ENCODE measurements at regions not wholly inside any gene's neighbourhood (a gene's known extent, or its start where the extent isn't known, plus 50 kb on each side); places are given as distances from the start of the nearest gene placed in this dataset.

- peak; percentile 73 for DNase-seq (ENCODE audit: low read depth)
- H3K4me3 ChIP-seq (ENCODE audit: low read length), result no peak overlapping the region
- TF ChIP-seq, protein P1, sequence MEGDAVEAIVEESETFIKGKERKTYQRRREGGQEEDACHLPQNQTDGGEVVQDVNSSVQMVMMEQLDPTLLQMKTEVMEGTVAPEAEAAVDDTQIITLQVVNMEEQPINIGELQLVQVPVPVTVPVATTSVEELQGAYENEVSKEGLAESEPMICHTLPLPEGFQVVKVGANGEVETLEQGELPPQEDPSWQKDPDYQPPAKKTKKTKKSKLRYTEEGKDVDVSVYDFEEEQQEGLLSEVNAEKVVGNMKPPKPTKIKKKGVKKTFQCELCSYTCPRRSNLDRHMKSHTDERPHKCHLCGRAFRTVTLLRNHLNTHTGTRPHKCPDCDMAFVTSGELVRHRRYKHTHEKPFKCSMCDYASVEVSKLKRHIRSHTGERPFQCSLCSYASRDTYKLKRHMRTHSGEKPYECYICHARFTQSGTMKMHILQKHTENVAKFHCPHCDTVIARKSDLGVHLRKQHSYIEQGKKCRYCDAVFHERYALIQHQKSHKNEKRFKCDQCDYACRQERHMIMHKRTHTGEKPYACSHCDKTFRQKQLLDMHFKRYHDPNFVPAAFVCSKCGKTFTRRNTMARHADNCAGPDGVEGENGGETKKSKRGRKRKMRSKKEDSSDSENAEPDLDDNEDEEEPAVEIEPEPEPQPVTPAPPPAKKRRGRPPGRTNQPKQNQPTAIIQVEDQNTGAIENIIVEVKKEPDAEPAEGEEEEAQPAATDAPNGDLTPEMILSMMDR (conservative IDR thresholded peaks at IDR 0.05; ENCODE audit: low read length), result no peak
Measured at GRCh38 chr6:149157126-149157525, 160.4 kb upstream of the TAB2 start.

GRCh38 chr6:149158076-149158475 is 159.4 kb upstream of the TAB2 start:
- TF ChIP-seq, protein P1 (conservative IDR thresholded peaks at IDR 0.05; ENCODE audit: low read length), result no peak
- no peak overlapping the region for H3K4me3 ChIP-seq (ENCODE audit: low read length)
- no peak for DNase-seq (ENCODE audit: low read depth)

- DNase-seq (ENCODE audit: low read depth), result no peak
- TF ChIP-seq, protein P1 (conservative IDR thresholded peaks at IDR 0.05; ENCODE audit: low read length), result no peak
Measured at GRCh38 chr6:149160943-149161342, 156.6 kb upstream of the TAB2 start.

GRCh38 chr6:149162924-149163323 is 154.6 kb upstream of the TAB2 start:
- no peak overlapping the region for H3K4me3 ChIP-seq (ENCODE audit: low read length)
- TF ChIP-seq, protein P1 (conservative IDR thresholded peaks at IDR 0.05; ENCODE audit: low read length), result no peak
- DNase-seq (ENCODE audit: low read depth), result no peak

More at GRCh38 chr6:149160943-149161342, 156.6 kb upstream of the TAB2 start:
- H3K4me3 ChIP-seq (ENCODE audit: low read length), result no peak overlapping the region

DNA sequence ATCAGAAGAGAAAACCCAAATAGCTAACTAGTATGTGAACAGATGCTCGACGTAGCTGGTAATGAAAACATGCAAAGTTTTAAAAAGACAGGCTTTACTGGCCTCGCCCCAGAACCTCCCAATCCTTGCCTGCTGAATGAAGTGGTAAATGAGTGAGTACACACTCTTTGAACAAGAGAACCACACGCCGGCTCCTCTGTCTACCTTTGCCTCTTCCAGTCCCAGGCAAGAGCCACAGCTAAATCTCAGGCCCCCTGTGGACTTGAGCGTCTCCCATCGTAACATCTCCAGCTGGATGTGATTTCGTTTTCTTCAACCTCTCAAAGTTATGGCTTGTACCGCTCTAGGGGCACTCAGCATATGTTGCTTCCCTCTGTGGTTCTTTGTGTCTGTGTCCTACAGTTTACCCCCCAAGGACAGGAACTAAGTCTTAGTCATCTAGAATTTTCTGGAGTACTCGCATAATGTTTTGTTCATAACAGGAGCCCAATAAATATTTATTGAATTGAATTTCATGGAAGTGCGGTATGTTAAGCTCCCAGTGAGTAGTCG is 153.2 kb upstream of the TAB2 start:
- no peak for DNase-seq (ENCODE audit: low read depth)
- TF ChIP-seq, protein P1 (conservative IDR thresholded peaks at IDR 0.05; ENCODE audit: low read length), result no peak
- H3K4me3 ChIP-seq (ENCODE audit: low read length), result no peak overlapping the region

DNA sequence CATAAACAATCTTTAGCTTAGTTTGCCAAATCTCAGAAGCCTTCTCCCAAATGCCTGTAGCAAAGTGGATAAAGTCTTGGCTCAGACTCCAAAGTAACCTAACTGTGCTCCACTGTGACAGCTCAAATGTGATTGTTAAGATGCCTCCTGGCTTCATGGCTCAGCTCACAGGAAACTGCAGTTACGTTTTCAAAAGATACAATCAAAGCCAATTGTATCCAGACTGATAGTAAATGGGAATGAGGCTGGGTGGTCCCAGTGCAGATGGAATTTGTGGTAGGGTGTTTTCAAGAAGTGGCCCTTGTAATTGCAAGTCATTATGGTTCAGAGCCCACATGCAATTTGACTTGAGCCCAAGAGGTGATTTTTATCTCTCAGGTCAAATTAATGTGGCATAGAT is 151.2 kb upstream of the TAB2 start:
- no peak for DNase-seq (ENCODE audit: low read depth)
- TF ChIP-seq, protein P1 (conservative IDR thresholded peaks at IDR 0.05; ENCODE audit: low read length), result no peak
- no peak overlapping the region for H3K4me3 ChIP-seq (ENCODE audit: low read length)

DNA sequence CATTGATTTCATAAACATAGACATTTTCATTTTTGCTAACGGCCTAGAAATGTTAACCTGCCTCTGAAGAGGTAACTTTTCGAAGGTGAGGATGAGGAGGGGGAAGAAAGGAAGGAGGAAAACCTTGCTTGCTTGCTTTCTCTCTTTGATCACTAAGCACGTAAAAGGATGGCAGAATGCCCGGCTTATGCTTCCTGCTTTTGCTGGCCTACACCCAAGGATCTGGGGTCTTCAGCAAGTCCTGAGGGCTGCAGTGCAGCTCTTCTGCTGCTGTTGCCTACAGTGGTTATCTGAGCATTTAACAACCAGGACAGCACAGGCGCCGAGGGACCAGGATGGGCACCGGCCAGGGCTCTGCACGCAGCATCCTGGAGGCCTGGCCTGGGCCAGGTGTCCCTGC is 150.8 kb upstream of the TAB2 start:
- TF ChIP-seq, protein P1 (conservative IDR thresholded peaks at IDR 0.05; ENCODE audit: low read length), result no peak
- DNase-seq (ENCODE audit: low read depth), result no peak
- no peak overlapping the region for H3K4me3 ChIP-seq (ENCODE audit: low read length)

Measured in AG10803 (cell line).